ENCODE measurements at regions not wholly inside any gene's neighbourhood (a gene's known extent, or its start where the extent isn't known, plus 50 kb on each side); places are given as distances from the start of the nearest gene placed in this dataset.

- H3K27ac ChIP-seq, result no peak overlapping the region
- H3K27me3 ChIP-seq, result no peaks in the 10 kb centered on the region
- H3K4me1 ChIP-seq, result no peaks in the 10 kb centered on the region
- peaks cover 7% of the 10 kb centered on the region for H3K9me3 ChIP-seq (replicated peaks)
- H3K36me3 ChIP-seq, result no peaks in the 10 kb centered on the region
- DNase-seq, result no peak
- no peak overlapping the region for H3K4me3 ChIP-seq
Measured at GRCh38 chr2:211270257-211270656, 713.9 kb downstream of the CPS1 start.

- no peaks in the 10 kb centered on the region for H3K36me3 ChIP-seq
- no peak for DNase-seq
- no peak overlapping the region for H3K4me3 ChIP-seq
- H3K27ac ChIP-seq, result no peak overlapping the region
- H3K27me3 ChIP-seq, result no peaks in the 10 kb centered on the region
- H3K9me3 ChIP-seq (replicated peaks), result no peaks in the 10 kb centered on the region
- H3K4me1 ChIP-seq, result no peaks in the 10 kb centered on the region
Measured at GRCh38 chr2:211281430-211282073, 725.2 kb downstream of the CPS1 start.

GRCh38 chr2:211302676-211303075, 746.3 kb downstream of the CPS1 start:
- Histone ChIP-seq H3K4me3 (no peak overlapping the region), H3K9me3 (replicated peaks) (no peaks in the 10 kb centered on the region; the same call in 1 of the 2 replicates), H3K27me3 (no peaks in the 10 kb centered on the region), H3K27ac (no peak overlapping the region), H3K4me1 (no peaks in the 10 kb centered on the region), H3K36me3 (no peaks in the 10 kb centered on the region)
- DNase-seq, result no peak

- Histone ChIP-seq H3K27ac (no peak overlapping the region), H3K9me3 (replicated peaks) (no peaks in the 10 kb centered on the region; the same call in 1 of the 2 replicates), H3K4me3 (no peak overlapping the region), H3K4me1 (no peaks in the 10 kb centered on the region), H3K27me3 (no peaks in the 10 kb centered on the region), H3K36me3 (no peaks in the 10 kb centered on the region)
- DNase-seq, result no peak
Measured at GRCh38 chr2:211306929-211307328, 750.5 kb downstream of the CPS1 start.

Data from SJCRH30 (cell line).